Activated B cell treated with CpG ODN at 0.5 μM for 24 hours (primary cell): ENCODE measurements at regions not wholly inside any gene's neighbourhood (a gene's known extent, or its start where the extent isn't known, plus 50 kb on each side); places are given as distances from the start of the nearest gene placed in this dataset.

Experiments
- ATAC-seq: fragments of 200-7000 bp; cut with Tn5 transposase; one replicate; pipeline ENCODE4 v1.10.0; 2021; ENCODE audit warnings: low read depth, mild to moderate bottlenecking, moderate library complexity
- CTCF ChIA-PET: fragments of 350-600 bp; sonication (Branson Sonifier 250); formaldehyde crosslinking; loops from one replicate; lab custom pipeline; 2021; ENCODE audit warnings: antibody characterized with exemption; lab: Charles Lee
- POLR2A ChIA-PET: fragments of 350-600 bp; sonication (Branson Sonifier 250); formaldehyde crosslinking; loops from one replicate; lab custom pipeline; 2021; ENCODE audit warnings: antibody characterized with exemption; lab: Charles Lee
- DNase-seq: peaks from one replicate; pipeline ENCODE4 v3.0.0; 2022
- H3K27ac Mint-ChIP-seq: one replicate; pipeline ENCODE4 v1.8.0; 2020; ENCODE audit warnings: mixed read lengths
- H3K27me3 Mint-ChIP-seq: one replicate; pipeline ENCODE4 v1.8.0; 2021; ENCODE audit warnings: mixed read lengths
- H3K36me3 Mint-ChIP-seq: one replicate; pipeline ENCODE4 v1.8.0; 2021; ENCODE audit warnings: low read depth, mixed read lengths
- H3K4me1 Mint-ChIP-seq: one replicate; pipeline ENCODE4 v1.8.0; 2021; ENCODE audit warnings: mixed read lengths
- H3K4me3 Mint-ChIP-seq: one replicate; pipeline ENCODE4 v1.8.0; 2020; ENCODE audit warnings: mild to moderate bottlenecking, mixed read lengths
- H3K9me3 Mint-ChIP-seq: one replicate; pipeline ENCODE4 v1.8.0; 2020; ENCODE audit warnings: mixed read lengths
- CTCF ChIP-seq: fragments of 200-600 bp; IDR thresholded peaks from one replicate; pipeline ENCODE4 v1.8.0; 2022; ENCODE audit warnings: antibody characterized with exemption, mild to moderate bottlenecking
- intact Hi-C: fragments of 100-400 bp; cut with micrococcal nuclease; formaldehyde crosslinking; loops from one replicate; pipeline ENCODE4 v1.15.1; 2024

DNA sequence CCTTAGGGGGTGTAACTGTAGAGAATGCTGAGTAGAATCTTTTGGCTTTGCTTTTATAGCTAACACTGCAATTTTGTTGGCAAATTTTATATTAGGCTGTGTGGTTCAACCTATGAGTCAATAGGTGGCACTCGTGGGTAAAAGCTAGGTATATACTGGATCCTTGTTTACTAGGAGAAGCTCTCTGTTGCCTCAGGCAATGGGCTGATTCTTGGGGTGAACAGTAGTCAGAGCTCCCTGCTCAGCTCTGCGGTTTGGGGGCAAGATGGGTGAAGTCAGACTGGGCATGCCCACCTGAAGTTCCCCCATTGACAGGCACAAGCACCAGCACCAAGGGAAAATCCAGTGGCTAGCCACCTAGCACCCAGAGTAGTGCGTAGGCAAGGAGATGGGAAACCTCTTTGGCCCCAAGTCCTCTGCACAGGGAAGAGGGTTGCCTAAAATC is 238.7 kb downstream of the FAM181B start:
- no peak for ATAC-seq
- H3K36me3 Mint-ChIP-seq, result no peaks in the 10 kb centered on the region
- intact Hi-C loops, result loop anchor here (1.0 to 2.0 kb wide), 2 partner anchors 200 to 208 kb away; no protein-coding TSS in a partner anchor

GRCh38 chr11:82474876-82475275 is 258.8 kb downstream of the FAM181B start:
- POLR2A ChIA-PET, result no interaction called here
- ATAC-seq, result no peak
- intact Hi-C loops, result no loop called here

More for the DNA sequence above, 238.7 kb downstream of the FAM181B start:
- no peaks in the 10 kb centered on the region for H3K27me3 Mint-ChIP-seq
- no peak for TF ChIP-seq CTCF
- POLR2A ChIA-PET, result no interaction called here
- H3K4me1 Mint-ChIP-seq, result no peaks in the 10 kb centered on the region
- peaks cover 8% of the 10 kb centered on the region for H3K9me3 Mint-ChIP-seq
- no peak for DNase-seq
- no peak overlapping the region for H3K4me3 Mint-ChIP-seq
- CTCF ChIA-PET, result interaction anchor here (0.8 to 1.3 kb wide), 2 partner anchors 201 to 206 kb away, joined by 4 read pairs; no protein-coding TSS in a partner anchor
- H3K27ac Mint-ChIP-seq, result no peak overlapping the region

GRCh38 chr11:82465481-82465880 is 268.2 kb downstream of the FAM181B start:
- DNase-seq (no peak), ATAC-seq (no peak)
- Mint-ChIP-seq H3K36me3 (no peaks in the 10 kb centered on the region), H3K27ac (no peak overlapping the region), H3K4me3 (no peak overlapping the region), H3K9me3 (no peaks in the 10 kb centered on the region), H3K27me3 (no peaks in the 10 kb centered on the region), H3K4me1 (no peaks in the 10 kb centered on the region)
- POLR2A ChIA-PET, result no interaction called here
- no peak for TF ChIP-seq CTCF
- CTCF ChIA-PET, result no interaction called here
- intact Hi-C loops, result no loop called here

More at GRCh38 chr11:82474876-82475275, 258.8 kb downstream of the FAM181B start:
- DNase-seq, result no peak
- H3K36me3 Mint-ChIP-seq, result no peaks in the 10 kb centered on the region
- H3K27ac Mint-ChIP-seq, result no peak overlapping the region
- no peaks in the 10 kb centered on the region for H3K27me3 Mint-ChIP-seq
- no peak for TF ChIP-seq CTCF
- CTCF ChIA-PET, result no interaction called here
- H3K4me1 Mint-ChIP-seq, result no peaks in the 10 kb centered on the region
- peaks cover 5% of the 10 kb centered on the region for H3K9me3 Mint-ChIP-seq
- no peak overlapping the region for H3K4me3 Mint-ChIP-seq

- no peak overlapping the region for H3K27ac Mint-ChIP-seq
- ChIA-PET POLR2A (no interaction called here), CTCF (no interaction called here)
These were observed 270.9 kb downstream of the FAM181B start for GRCh38 chr11:82462608-82463242.

DNA sequence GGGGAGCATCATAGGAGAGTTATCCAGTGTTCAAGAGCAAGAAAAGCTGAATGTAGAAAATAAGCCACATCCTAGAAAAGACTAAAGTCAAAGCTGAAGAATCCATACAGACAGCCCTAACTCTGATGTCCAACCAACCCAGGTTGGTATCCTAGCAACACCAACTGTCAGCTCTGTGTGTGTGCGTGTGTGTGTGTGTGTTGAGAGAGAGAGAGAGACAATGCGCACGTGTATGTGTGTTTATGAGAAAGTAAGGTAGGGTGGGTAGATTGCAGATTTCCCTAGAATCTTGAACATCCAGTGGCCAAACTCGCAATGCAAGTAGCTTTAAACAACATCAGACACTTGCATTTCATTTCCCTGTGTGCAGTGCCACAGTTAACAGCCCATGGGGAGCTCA is 274.9 kb downstream of the FAM181B start:
- H3K36me3 Mint-ChIP-seq, result no peaks in the 10 kb centered on the region
- no peak for TF ChIP-seq CTCF
- H3K4me1 Mint-ChIP-seq, result no peaks in the 10 kb centered on the region
- ChIA-PET CTCF (no interaction called here), POLR2A (no interaction called here)
- intact Hi-C loops, result no loop called here
- ATAC-seq, result no peak
- no peak overlapping the region for H3K4me3 Mint-ChIP-seq
- no peaks in the 10 kb centered on the region for H3K27me3 Mint-ChIP-seq
- no peak for DNase-seq
- no peak overlapping the region for H3K27ac Mint-ChIP-seq
- H3K9me3 Mint-ChIP-seq, result no peaks in the 10 kb centered on the region

More at GRCh38 chr11:82462608-82463242, 270.9 kb downstream of the FAM181B start:
- Mint-ChIP-seq H3K9me3 (no peaks in the 10 kb centered on the region), H3K27me3 (no peaks in the 10 kb centered on the region), H3K36me3 (no peaks in the 10 kb centered on the region), H3K4me3 (no peak overlapping the region), H3K4me1 (no peaks in the 10 kb centered on the region)
- no peak for DNase-seq
- ATAC-seq, result no peak
- no peak for TF ChIP-seq CTCF
- intact Hi-C loops, result no loop called here
